DMS114 treated with DMSO at 0.1 percent for 48 hours (cell line): ENCODE measurements at regions not wholly inside any gene's neighbourhood (a gene's known extent, or its start where the extent isn't known, plus 50 kb on each side); places are given as distances from the start of the nearest gene placed in this dataset.

Experiments
- DNase-seq: peaks from one replicate; lab custom pipeline; 2025; ENCODE audit not compliant: unreplicated experiment; lab: John Stamatoyannopoulos, UW

DNA sequence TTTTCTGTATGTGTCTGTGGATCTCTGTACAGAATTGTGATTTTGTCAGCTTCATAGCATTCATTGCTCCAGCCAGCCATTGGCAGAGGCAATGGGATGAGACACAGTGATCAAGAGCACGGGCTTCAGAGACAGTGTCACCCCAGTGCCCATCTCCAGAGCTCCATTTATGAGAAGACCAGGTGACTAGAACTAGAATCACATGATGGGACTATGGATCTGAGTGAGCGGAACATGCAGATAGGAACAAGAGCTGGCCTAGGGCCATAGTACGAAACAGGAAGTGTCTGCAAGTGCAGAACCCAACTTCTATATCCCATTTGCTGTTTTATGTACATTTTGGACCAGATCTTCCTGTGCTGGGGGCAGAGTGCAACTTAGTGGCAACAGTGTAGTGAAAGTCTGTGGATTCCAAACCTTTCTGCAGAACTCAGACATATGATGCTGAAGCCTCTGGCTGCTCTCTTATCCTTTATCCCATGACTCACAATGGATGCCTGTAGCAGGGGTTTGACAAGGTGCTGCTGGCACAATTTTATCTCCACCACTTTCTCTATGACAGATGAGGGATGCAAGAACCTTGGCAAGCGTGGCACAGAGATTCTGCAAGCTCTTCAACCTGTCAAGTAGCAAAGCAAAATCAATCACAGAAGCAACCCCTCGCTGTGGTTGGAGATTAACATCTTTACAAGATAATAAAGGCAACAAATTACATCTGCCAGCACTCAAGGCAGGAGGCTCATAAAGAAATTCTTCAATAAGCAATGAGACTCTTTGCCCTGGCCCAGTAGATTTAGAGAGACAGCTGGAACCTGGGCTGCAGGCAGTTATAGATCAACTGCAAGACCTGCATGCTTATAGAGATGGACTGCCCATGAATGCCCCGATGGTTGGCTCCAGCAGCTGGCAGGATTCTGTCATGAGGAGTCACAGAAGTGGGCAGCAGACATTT, 681.3 kb downstream of the TNS3 start:
- DNase-seq, result no peak

DNA sequence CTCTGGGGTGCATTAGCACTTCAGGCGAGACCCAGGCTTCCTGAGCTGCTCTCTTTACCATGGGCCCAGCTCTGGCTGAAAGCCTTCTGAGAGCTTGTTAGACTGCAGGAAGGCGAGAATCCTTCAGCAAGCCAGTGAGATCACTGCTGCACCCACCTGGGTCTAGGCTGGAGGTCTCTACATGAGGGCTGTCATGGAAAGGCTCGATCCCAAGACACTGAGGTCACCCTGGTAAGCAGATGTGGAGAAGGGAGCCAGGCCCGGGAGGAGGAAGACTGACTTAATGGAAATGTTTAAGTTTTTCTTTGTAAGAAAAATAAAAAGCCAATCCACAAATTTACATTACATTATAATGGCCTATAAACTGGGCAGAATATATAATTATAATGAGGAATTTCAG, 684.5 kb downstream of the TNS3 start:
- DNase-seq, result no peak

DNA sequence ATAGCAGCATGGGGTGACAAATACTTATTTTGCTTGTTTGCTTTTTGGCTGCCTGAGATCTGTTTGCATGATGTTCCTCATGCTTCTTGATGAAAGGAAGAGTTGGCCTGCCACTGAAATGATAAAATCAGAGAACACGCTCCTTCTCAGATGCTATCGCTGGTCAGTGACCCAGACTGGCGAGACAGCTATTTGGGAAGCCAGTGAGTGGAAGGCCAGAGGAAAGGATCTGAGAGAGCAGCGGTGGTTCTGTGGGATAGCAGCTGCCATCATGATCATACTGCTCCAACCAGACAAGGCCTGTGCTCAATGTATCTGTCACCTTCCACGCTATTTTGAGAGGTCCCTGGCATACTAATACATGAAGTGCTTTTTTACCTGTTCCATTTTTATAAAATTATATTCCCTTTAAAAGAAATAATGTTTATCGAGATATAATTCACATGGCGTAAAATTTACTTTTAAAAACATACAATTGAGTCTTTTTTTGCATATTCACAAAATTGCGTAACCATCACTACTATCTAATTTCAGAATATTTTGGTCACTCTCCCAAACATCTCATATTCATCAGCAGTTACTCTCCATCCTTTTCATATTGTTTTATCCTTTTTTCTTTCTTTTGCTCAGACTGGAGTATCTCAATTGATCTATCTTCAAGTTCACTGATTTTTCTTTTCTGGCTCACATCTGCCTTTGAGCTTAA, 695.1 kb downstream of the TNS3 start:
- DNase-seq, result no peak

DNA sequence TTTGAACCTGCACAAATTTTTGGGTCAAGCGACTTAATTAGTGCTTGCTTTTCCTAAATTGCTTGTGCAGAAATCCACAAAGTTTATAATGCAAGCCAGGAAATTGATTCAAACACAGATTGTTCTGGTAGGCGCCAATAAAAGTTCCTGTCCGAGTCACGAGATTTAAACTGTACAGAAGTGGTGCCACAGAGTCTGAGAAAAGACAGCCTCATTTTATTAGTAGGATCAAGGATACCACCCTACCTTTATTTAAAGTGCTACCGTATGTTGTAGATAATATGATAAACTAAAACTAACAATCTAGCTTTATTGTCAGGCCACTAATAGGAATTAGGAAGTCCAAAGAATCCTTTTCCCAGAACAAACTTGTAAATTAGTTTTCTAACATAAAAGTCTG, 696.7 kb downstream of the TNS3 start:
- no peak for DNase-seq

DNA sequence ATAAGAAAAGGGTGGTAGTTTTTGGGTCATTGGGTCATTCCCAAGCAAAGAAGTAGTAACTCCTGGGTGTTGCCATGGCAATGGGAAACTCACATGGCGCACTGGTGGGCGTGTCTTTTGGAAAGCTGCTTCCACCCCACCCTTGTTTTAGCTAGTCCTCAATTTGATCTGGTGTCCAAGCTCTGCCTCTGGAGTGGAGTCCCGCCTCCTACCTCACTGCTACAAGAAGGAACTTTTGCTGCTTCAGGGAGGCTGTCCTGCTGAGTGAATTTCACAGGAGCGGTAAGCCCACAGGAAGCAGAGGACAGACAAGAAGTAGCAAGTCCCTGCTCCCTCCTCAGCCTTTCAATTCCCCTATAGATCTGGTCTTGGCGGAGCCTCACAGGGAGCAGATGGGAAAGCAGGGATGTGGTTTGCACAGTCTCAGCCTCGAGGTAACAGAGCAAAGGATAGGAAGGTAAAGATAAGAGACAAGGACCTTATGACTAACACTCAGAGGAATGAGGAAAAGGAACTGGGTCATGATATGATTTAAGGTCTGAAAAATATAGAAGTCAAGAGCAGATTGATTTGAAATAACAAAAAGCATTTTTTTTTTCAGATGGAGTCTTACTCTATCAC, 700.3 kb downstream of the TNS3 start:
- DNase-seq, result no peak

DNA sequence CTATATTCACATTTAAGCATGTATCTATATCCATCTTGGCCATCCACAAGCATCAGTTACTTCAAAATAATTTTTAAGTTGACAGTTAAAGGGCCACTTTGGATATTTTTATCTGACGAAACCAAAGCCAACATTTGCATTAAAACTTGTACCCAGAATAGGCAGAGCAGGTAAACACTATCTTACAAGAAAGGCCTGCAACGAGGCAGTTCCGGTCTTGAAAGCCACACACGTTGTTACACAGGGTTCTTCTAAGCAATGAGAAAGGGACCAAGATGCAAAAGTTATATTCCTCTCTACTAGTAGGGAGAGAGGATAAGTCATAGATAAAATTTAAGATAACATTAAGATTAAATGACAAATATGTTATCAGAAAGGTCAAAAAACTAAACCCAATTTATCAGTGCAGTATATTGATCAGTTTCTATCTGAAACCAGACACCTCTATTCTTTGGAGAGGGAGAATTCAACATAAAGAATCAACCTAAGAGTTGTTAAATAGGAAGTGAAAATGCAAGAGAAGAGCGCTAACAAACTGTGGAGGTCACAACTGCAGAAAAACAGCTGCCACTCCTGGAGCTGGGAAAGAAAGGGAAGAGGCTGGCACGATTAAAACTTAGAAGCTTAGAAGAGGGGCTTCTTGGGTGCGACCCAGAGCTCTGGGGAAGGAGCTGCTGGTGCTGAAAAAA, 701.3 kb downstream of the TNS3 start:
- no peak for DNase-seq

DNA sequence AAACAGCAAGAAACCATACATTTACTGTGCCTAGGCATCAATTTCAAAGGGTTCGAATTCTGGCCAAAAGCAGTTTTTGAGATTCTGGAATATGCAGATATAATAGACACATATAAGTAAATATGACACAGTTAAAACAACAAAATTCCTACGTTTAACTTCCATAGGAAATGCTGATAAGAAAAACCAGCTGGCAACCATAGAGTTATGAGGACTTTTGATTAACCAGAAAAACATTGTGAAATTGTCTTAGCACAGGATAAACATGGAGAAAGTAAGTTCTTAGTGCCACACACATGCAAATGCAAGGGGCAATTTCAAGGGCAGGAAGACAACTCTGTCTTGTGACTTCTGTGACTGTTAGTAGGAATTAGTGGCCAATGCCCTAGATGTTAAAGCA, 702.1 kb downstream of the TNS3 start:
- DNase-seq, result no peak

DNA sequence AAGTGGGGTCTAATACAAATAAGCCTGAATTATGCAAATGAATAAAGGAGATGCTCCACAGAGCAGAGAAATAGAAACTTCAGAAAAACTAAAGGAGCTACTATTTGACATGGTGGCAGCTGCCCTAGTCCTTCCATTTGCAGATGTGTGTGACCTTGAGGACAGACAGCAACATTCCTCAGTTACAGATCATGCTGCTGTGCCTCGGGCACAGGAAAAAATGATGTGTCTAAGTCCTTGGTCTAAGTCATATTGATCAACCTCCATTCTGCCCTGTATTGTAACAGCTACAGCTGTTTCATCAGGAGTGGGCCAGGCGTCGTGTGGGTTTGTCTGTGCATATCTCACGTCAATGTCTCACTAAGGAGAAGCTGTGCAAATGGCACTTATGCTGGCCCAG, 710.4 kb downstream of the TNS3 start:
- DNase-seq, result no peak

DNA sequence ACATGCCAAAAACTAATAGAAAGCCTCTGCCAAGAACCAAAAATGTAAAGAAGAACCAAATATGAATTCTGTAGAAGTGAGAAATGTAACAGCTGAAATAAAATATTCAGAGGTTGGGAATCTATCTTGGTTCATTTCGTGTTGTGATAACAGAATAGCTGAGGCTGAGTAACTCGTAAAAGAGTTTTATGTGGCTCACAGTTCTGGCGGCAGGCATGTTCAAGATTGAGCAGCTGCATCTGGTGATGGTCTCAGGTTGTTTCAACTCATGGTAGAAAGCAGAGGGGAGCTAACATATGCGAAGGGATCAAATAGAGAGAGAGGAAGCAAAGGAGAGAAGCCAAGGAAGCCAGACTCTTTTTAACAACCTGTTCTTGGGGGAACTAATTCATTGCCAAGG, 717.2 kb downstream of the TNS3 start:
- DNase-seq, result no peak

DNA sequence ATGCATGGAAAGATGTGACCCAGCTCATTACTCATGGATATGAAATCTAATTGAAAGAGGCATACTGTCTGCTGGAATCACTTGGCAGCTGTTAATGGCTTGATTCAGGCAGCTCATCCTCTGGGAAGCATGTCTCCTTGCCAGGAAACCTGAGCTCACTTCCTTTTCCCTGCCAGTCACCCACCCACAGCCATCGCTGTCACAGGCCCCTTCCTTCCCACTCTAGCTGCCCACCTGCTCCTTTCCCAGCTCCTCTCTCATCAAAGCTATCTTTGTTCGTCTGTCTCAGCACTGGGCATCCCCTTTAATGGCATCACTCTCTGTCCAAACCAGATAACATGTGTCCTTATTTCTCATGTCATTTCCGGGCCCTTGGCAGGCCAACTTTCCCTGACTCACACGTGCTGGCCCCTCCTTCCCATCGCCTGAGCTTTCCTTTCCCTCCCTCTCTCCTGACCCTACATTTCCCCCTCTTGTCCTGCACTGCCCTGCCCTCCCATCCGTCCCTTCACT, 721.9 kb downstream of the TNS3 start:
- no peak for DNase-seq

DNA sequence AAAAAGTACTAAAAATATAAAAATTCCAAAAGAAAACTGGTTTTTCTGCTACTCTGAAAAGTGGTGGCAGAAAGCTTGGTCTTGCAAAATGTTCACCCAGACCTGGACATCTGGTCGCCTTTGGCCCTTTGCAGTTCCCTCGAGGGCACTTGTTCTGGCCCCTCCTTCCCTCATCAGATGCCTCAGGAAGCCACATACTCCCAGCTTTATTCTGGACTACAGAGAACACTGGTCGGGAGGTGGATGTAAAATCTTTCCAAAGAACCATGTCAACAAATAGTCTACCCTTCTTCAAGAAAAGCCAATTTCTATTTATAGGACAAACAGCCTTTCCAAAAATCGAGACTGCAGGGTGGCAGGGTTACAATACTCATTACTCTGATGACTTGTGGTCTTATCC, 726.1 kb downstream of the TNS3 start:
- no peak for DNase-seq

DNA sequence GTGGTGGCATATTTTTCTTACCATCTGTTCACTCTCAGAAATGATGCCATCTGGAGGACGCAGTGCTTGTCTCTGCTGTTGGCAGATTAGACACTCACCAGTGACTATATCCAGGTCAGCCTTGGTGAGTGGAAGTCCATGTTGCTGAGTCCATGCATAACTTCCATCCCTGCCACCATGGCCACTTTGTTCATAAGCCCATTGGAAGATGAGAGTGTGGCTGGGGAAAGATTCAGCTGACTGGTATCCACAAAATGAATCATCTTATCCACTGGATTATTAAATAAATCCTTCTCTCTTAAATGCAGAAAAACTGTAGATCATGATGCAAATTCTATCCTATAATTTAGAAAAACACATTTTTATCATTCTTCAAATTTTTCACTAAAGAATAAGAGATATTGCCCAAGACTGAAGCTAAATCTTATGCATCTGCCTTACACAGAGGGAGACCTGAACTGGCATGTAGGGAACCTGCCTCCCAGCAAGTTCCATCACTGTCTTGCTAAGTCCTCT, 726.9 kb downstream of the TNS3 start:
- no peak for DNase-seq

DNA sequence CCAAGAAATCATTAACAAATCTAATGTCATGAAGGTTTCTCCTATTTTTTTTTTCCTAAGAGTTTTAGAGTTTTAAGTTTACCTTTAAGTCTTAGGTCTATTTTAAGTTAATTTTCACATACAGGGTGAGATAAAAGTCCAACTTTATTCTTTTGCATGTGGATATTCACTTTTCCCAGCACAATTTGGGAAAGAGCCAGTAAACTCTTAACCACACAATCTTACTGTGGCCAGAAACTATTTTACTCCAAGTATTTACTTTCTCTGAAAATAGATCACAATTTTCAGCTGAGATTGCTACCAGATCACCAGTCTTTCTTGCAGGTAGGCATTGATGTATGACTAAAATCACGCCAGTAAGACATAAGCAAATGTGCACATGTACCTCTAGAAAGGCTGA, 728.5 kb downstream of the TNS3 start:
- DNase-seq, result no peak

DNA sequence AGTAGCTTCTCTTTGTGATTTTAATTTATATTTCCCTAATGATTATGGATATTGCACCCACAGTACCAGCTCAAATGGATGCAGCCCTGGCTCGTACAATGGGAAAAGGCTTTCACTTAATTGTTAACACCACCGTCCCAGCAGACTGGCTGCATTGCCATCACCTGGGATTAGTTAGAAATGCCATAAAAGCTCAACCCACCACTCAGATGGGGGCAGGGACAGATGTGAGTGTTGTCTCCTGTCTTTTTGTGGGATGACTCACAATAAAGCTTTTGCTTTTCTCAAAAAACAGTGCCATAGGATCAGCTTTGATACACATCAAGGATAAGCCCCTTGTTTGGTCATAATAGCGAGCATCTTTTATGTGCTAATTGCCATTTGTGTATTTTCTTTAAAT, 729.1 kb downstream of the TNS3 start:
- no peak for DNase-seq

DNA sequence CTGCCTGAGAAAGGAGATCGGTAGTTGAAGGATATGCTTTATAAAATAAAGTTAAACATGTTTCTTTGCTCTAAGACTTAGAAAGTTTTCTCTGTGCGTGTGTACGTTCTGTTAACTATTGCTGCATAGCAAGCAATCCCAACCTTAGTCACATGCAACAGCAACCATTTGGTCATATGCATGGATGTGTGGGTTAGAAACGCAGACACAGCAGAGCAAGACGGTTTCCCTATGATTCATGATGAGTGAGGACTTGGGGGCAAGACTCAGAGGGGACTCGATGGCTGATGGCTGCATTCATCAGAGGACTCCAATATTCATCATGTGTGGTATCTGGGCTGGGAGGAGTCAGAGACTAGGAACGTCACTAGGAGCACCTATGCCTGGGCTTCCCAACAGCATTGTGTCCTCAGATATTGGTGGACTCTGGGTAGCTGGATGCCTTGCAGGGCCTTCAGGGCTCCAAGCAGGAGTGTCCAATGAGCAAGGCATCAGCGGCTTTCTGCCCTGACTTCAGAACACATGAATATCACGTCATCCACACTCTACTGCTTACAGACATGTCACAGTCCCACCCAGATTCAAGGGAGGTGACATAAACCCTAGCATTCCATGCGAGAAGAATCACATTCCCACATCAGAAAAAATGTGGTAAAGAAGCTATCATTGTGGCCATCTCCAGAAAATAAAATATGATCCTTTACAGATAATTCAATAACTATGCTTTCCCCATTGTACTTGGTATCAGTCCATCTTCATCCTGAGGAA, 731.2 kb downstream of the TNS3 start:
- DNase-seq, result no peak

DNA sequence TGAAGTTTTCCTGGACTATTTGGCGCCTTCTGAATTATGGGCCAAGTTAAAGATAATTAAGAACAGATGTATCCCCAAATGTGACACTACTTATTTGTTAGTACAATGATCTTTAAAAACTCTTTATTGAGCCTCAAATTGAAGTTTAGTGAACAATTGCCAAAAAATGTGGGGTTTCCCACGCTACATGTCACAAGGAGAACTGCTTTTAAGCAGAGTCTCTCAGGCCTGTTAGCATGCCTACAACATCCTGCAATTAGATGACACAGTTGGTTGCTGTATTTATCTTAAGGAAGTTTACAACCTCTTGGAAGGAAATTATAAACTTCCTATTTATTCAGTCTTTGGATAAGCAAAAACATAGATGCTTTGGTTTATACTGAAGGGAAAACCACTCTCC, 733.0 kb downstream of the TNS3 start:
- no peak for DNase-seq

DNA sequence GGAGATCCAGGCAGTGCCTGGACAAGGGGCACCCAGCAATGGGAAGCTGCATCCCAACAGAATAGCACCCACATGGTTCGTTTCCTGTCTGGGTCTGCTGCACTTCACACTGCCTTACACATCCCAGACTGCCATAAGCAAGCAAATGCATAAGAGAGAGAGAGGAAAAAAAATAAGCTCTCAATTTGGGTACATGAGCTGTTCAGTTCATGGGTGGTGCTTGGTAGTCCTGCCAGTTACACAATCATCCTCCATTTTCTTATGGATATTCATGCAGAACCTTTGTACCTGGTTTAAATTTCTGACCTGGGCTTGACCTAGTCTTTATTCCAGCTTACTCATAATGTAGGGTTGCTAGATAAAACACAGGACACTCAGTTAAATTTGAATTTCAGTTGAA, 733.6 kb downstream of the TNS3 start:
- no peak for DNase-seq

DNA sequence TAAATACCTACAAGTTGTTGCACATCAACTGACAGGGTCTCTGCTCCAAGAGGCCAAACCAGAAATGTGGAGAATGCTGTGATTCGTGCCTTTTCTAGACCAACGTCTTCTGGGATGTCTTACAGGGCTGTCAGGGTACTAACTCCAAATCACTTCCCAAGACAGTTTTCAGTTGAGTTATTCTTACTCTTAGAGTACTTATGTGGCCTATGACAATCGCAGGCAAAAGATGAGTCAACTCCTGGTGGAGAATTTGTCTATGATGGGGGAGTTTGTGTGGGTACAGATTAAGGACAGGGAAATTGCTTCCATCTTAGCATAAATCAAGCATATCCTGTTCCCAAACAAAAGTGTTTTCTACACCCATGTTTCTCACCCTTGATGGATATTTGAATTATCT, 734.8 kb downstream of the TNS3 start:
- no peak for DNase-seq

DNA sequence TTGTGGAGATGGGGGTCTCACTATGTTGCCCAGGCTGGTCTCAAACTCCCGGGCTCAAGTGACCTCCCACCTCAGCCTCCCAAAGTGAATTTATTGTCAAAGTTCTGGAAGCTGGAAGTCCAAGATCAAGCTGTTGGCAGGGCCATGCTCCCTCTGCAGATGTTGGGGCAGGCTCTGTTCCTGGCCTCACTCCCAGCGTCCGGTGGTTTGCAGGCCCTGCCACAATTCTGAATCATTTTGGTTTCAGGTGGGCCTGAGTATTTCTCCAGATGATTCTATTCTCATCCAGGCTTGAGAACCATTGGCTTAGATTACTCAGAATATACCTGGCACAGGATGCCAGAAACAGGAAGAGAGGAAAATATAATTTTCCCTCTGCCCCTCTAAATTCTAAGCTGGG, 737.4 kb downstream of the TNS3 start:
- no peak for DNase-seq

DNA sequence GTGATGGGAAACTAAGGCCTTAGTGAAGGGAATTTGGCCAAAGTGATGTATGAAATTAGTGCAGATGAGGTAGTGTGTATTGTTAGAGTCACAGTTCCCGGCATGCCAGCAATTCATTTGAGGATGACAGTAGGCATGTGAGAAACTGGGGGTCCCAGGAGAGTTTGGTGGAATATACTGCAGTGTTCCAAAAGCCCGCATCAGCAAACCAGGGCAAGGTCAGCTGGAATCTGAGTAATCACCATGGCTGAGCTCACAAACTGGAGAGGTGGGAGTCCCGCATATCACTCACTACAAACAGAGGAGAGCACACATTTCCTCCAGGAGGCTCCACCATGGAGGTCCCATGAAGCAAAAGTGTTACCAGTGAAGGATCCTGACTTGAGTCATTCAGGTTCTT, 740.7 kb downstream of the TNS3 start:
- no peak for DNase-seq
